ENCODE measurements at regions not wholly inside any gene's neighbourhood (a gene's known extent, or its start where the extent isn't known, plus 50 kb on each side); places are given as distances from the start of the nearest gene placed in this dataset.

- Mint-ChIP-seq H3K4me1 (ENCODE audit: low read depth) (no peaks in the 10 kb centered on the region), H3K36me3 (ENCODE audit: low read depth) (no peaks in the 10 kb centered on the region)
- intact Hi-C loops (cut with micrococcal nuclease), result no loop called here
These were observed 66.9 kb upstream of the PRR20G start for GRCh38 chr3:127354761-127355160.

DNA sequence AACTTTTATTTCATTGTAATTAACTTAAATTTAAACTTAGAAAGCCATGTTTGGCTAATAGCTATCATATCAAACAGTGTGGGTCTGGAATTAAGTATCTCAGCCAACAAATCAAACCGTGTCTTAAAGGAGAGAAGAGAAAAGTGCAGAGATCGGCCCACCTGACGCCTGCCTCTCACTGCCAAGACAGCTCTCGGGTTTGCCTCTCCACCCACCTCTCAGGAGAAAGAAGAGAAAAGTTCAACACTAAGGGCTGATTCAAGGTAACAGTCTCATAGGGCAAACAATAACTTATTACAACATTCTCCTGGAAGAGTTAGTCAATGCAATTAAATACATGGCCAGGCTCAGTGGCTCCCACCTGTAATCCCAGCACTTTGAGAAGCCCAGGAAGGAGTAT lies 64.8 kb upstream of the PRR20G start:
- peaks cover 9% of the 10 kb centered on the region for H3K9me3 Mint-ChIP-seq
- no peaks in the 10 kb centered on the region for H3K27me3 Mint-ChIP-seq (ENCODE audit: low read depth)
- no peak overlapping the region for H3K27ac Mint-ChIP-seq
- no peak for DNase-seq (ENCODE audit: low spot score)
- H3K4me3 Mint-ChIP-seq (ENCODE audit: low read depth), result no peak overlapping the region
- no peaks in the 10 kb centered on the region for H3K36me3 Mint-ChIP-seq (ENCODE audit: low read depth)
- H3K4me1 Mint-ChIP-seq (ENCODE audit: low read depth), result no peaks in the 10 kb centered on the region
- intact Hi-C loops (cut with micrococcal nuclease), result no loop called here

More at GRCh38 chr3:127354761-127355160, 66.9 kb upstream of the PRR20G start:
- peaks cover 10% of the 10 kb centered on the region for H3K9me3 Mint-ChIP-seq
- H3K4me3 Mint-ChIP-seq (ENCODE audit: low read depth), result no peak overlapping the region
- no peaks in the 10 kb centered on the region for H3K27me3 Mint-ChIP-seq (ENCODE audit: low read depth)
- H3K27ac Mint-ChIP-seq, result no peak overlapping the region
- no peak for DNase-seq (ENCODE audit: low spot score)

GRCh38 chr3:127351775-127352350 lies 64.0 kb upstream of the PRR20G start:
- no peaks in the 10 kb centered on the region for H3K36me3 Mint-ChIP-seq (ENCODE audit: low read depth)
- no peaks in the 10 kb centered on the region for H3K27me3 Mint-ChIP-seq (ENCODE audit: low read depth)
- no peak overlapping the region for H3K4me3 Mint-ChIP-seq (ENCODE audit: low read depth)
- intact Hi-C loops (cut with micrococcal nuclease), result no loop called here
- DNase-seq (ENCODE audit: low spot score), result no peak
- H3K4me1 Mint-ChIP-seq (ENCODE audit: low read depth), result no peaks in the 10 kb centered on the region
- peaks cover 2% of the 10 kb centered on the region for H3K9me3 Mint-ChIP-seq
- no peak overlapping the region for H3K27ac Mint-ChIP-seq

DNA sequence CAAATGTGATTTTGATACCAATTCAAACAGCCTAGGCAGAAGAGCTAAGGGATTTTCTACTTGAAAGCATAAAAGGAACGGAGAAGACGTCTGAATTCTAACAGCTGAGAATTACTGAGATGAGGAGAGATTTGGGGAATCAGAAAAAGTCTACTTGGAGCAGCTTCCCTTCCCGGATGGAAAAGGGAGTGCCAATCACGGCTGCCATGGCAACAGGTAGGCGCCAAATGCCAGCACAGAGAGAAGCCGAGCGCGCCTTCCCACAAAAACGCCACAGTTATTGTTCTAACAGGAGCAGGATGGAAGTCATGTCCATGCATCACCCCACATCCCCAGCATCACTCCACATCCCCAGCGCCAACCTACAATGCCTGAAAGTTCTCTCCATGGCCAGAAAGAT lies 63.5 kb upstream of the PRR20G start:
- intact Hi-C loops (cut with micrococcal nuclease), result no loop called here
- no peak overlapping the region for H3K27ac Mint-ChIP-seq

DNA sequence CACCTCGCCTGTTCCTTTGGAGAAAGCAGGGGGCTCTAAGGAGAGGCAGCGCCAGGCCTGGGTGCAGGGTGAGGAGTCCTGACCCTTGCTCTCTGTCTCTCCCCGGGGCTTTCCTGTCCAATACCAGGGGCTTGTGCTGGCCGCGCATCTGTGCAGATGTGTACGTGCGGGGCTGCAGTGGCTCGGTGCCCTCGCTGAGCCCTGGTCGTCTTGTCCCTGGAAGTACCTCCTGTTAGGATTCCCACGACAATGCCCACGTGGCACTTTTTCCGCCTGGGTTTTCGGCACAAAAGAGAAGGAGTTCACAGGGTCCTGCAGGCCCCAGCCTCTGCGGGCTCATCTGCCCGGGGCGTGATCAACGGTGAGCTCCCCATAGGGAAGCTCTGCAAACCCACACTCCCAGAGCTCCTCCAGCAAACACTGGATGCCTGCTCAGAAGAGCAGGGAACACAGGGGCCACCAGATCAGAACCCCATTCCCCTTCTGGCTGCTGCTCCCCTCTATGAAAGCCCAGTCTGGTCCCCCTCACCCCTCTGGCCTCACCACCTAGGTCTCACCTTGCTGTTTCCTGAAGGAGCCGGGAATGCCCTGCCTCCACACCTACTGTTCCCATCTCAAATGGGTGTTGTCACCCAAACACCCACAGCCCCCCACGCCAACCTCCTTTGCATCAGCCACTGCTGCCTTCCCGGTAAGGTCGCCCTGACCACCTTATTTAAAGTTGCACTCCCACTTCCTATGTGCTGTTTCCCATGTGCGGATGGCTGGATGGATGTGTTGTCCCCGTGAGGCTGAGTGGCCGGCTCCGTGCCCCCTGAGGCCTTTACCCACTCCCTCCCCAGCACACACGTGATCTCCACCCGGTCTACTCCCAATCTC lies 62.6 kb upstream of the PRR20G start:
- no peaks in the 10 kb centered on the region for H3K36me3 Mint-ChIP-seq (ENCODE audit: low read depth)
- no peaks in the 10 kb centered on the region for H3K9me3 Mint-ChIP-seq
- intact Hi-C loops (cut with micrococcal nuclease), result no loop called here
- H3K27me3 Mint-ChIP-seq (ENCODE audit: low read depth), result no peaks in the 10 kb centered on the region
- H3K27ac Mint-ChIP-seq, result no peak overlapping the region
- no peak overlapping the region for H3K4me3 Mint-ChIP-seq (ENCODE audit: low read depth)
- H3K4me1 Mint-ChIP-seq (ENCODE audit: low read depth), result no peaks in the 10 kb centered on the region
- no peak for DNase-seq (ENCODE audit: low spot score)

More for the DNA sequence above, 63.5 kb upstream of the PRR20G start:
- no peak for DNase-seq (ENCODE audit: low spot score)
- Mint-ChIP-seq H3K4me1 (ENCODE audit: low read depth) (no peaks in the 10 kb centered on the region), H3K36me3 (ENCODE audit: low read depth) (no peaks in the 10 kb centered on the region), H3K9me3 (no peaks in the 10 kb centered on the region), H3K4me3 (ENCODE audit: low read depth) (no peak overlapping the region), H3K27me3 (ENCODE audit: low read depth) (no peaks in the 10 kb centered on the region)

- Mint-ChIP-seq H3K36me3 (ENCODE audit: low read depth) (no peaks in the 10 kb centered on the region), H3K4me1 (ENCODE audit: low read depth) (no peaks in the 10 kb centered on the region), H3K27ac (no peak overlapping the region), H3K4me3 (ENCODE audit: low read depth) (no peak overlapping the region), H3K27me3 (ENCODE audit: low read depth) (no peaks in the 10 kb centered on the region), H3K9me3 (no peaks in the 10 kb centered on the region)
- DNase-seq (ENCODE audit: low spot score), result no peak
- intact Hi-C loops (cut with micrococcal nuclease), result no loop called here
These were observed 61.8 kb upstream of the PRR20G start for GRCh38 chr3:127349501-127350171.

DNA sequence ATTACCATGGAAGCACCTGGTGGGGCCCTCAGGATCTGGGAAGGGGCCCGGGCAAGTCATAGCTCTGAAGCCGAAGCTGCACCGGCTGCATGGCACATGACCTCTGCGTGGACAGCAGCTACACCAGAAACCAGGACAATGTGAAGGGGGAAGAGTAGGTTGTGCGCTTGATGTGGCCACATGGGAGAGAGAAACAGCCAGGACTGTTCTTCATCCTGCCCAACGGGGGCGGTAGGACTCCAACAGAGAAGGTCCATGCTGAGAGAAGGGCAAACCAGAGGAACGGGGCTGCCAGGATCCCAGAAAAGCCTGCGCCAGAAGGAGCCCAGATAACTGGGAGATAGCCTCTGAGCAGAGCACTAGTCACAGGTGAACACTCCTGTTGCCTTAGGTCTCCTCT lies 54.9 kb upstream of the PRR20G start:
- intact Hi-C loops (cut with micrococcal nuclease), result no loop called here
- Mint-ChIP-seq H3K4me1 (ENCODE audit: low read depth) (no peaks in the 10 kb centered on the region), H3K27ac (no peak overlapping the region), H3K27me3 (ENCODE audit: low read depth) (peaks cover 8% of the 10 kb centered on the region), H3K9me3 (peaks cover 9% of the 10 kb centered on the region), H3K36me3 (ENCODE audit: low read depth) (no peaks in the 10 kb centered on the region), H3K4me3 (ENCODE audit: low read depth) (no peak overlapping the region)
- no peak for DNase-seq (ENCODE audit: low spot score)

DNA sequence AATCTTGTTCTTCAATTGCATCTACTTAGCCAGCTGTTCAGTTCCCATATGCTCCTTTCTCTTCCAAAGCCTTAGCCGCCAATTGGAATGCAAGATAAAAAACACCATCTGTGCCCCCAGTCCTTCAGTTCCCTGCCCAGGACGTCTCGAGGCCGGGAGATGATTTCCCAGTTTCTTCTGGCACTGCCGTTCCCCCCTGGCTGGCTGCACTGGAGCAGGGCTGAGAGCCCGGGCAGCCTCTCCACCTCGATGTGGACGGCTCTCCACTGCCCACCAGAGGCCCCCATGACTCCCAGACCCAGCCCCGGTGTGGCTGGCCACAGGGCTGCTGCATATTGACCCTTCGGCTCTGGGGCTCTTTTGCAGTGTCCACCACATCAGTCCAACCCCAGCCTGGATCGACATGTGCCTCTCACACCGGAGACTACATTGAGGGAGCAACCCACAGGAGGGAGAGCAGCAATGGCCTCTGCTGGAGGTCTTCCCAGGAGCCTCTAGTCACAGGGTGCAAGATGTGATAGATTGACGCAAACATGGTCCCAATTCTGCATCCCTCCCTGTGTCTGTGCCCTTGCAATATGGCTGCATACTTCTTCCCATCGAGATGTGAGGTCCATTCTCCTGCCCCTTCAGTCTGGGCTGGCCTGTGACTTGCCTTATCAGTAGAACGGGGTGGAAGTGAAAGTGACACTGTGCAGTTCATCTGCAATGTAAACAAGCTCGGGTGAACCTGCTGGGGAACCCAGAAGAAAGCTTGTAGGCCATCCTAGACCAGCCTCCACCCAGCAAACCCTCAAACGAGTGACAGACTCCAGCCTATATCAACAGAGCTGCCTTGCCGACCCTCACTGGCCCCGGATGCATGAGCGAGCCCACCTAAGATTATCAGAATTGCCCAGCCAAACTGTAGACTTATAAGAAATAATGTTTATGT lies 52.3 kb upstream of the PRR20G start:
- intact Hi-C loops (cut with micrococcal nuclease), result no loop called here
- Mint-ChIP-seq H3K36me3 (ENCODE audit: low read depth) (no peaks in the 10 kb centered on the region), H3K27me3 (ENCODE audit: low read depth) (peaks cover 8% of the 10 kb centered on the region), H3K27ac (no peak overlapping the region), H3K4me3 (ENCODE audit: low read depth) (no peak overlapping the region), H3K4me1 (ENCODE audit: low read depth) (no peaks in the 10 kb centered on the region), H3K9me3 (peaks cover 9% of the 10 kb centered on the region)
- DNase-seq (ENCODE audit: low spot score), result no peak

GRCh38 chr3:127339016-127339415 lies 51.2 kb upstream of the PRR20G start:
- DNase-seq (ENCODE audit: low spot score), result no peak
- intact Hi-C loops (cut with micrococcal nuclease), result no loop called here

GRCh38 chr3:127337911-127338531 lies 50.2 kb upstream of the PRR20G start:
- Mint-ChIP-seq H3K27me3 (ENCODE audit: low read depth) (peaks cover 8% of the 10 kb centered on the region), H3K4me1 (ENCODE audit: low read depth) (no peaks in the 10 kb centered on the region), H3K4me3 (ENCODE audit: low read depth) (no peak overlapping the region), H3K27ac (no peak overlapping the region), H3K36me3 (ENCODE audit: low read depth) (no peaks in the 10 kb centered on the region), H3K9me3 (peaks cover 9% of the 10 kb centered on the region)
- intact Hi-C loops (cut with micrococcal nuclease), result no loop called here
- DNase-seq (ENCODE audit: low spot score), result no peak

More at GRCh38 chr3:127339016-127339415, 51.2 kb upstream of the PRR20G start:
- H3K4me1 Mint-ChIP-seq (ENCODE audit: low read depth), result no peaks in the 10 kb centered on the region
- H3K9me3 Mint-ChIP-seq, result peaks cover 9% of the 10 kb centered on the region
- H3K4me3 Mint-ChIP-seq (ENCODE audit: low read depth), result no peak overlapping the region
- no peaks in the 10 kb centered on the region for H3K36me3 Mint-ChIP-seq (ENCODE audit: low read depth)
- no peak overlapping the region for H3K27ac Mint-ChIP-seq
- H3K27me3 Mint-ChIP-seq (ENCODE audit: low read depth), result peaks cover 8% of the 10 kb centered on the region

Measured in activated T-helper 2 cell treated with anti-CD3 and anti-CD28 coated beads, Interferon-gamma antibody, Interleukin-2, Interleukin-4, amounts not matched to agents 10 μg/mL and 5 μg/mL and 100 μg/mL, durations not matched to agents 14 hours and 24 hours and 36 hours (primary cell).